ENCODE measurements at regions not wholly inside any gene's neighbourhood (a gene's known extent, or its start where the extent isn't known, plus 50 kb on each side); places are given as distances from the start of the nearest gene placed in this dataset.

- Histone ChIP-seq H3K9ac (ENCODE audit: insufficient read depth, low read length) (no peak overlapping the region), H4K20me1 (ENCODE audit: control insufficient read depth, extremely low read depth, insufficient read depth, low read length) (no peaks in the 10 kb centered on the region), H3K27ac (ENCODE audit: insufficient read depth, low read length) (no peak overlapping the region), H3K27me3 (ENCODE audit: control insufficient read depth, insufficient read depth, low read length) (no peaks in the 10 kb centered on the region), H2AFZ (ENCODE audit: low read length) (no peak overlapping the region), H3K4me3 (replicated peaks in 1 of 4; ENCODE audit: control extremely low read depth in 1 of 4, insufficient read depth in 1 of 4, low read depth in 3 of 4, low read length in 4 of 4) (no peak overlapping the region), H3K79me2 (ENCODE audit: control insufficient read depth, insufficient read depth, low read length) (no peaks in the 10 kb centered on the region), H3K4me1 (ENCODE audit: control insufficient read depth, extremely low read depth, insufficient read depth, low read length) (no peaks in the 10 kb centered on the region), H3K4me2 (ENCODE audit: extremely low read depth, insufficient read depth, low read length) (no peak overlapping the region), H3K36me3 (ENCODE audit: control insufficient read depth, insufficient read depth, low read length) (no peaks in the 10 kb centered on the region), H3K9me3 (ENCODE audit: control insufficient read depth, insufficient read depth, low read depth, low read length) (no peaks in the 10 kb centered on the region)
- no peak for DNase-seq (ENCODE audit: low read depth in 2 of 2)
- no peak for TF ChIP-seq EZH2 (IDR thresholded peaks at IDR 0.05; ENCODE audit: low read length, missing control alignments)
- no peak for TF ChIP-seq CTCF (conservative IDR thresholded peaks at IDR 0.05 in 1 of 2, IDR thresholded peaks at IDR 0.05 in 1 of 2; ENCODE audit: low read depth in 1 of 2, low read length in 2 of 2)
Measured at GRCh38 chr18:73476031-73476430, 608.2 kb upstream of the NETO1 start.

- TF ChIP-seq EZH2 (IDR thresholded peaks at IDR 0.05; ENCODE audit: low read length, missing control alignments) (no peak), CTCF (conservative IDR thresholded peaks at IDR 0.05 in 1 of 2, IDR thresholded peaks at IDR 0.05 in 1 of 2; ENCODE audit: low read depth in 1 of 2, low read length in 2 of 2) (no peak)
- DNase-seq (ENCODE audit: low read depth in 2 of 2) = peak; percentile 84 to 87
- Histone ChIP-seq H3K4me1 (ENCODE audit: control insufficient read depth, extremely low read depth, insufficient read depth, low read length) (no peaks in the 10 kb centered on the region), H3K27ac (ENCODE audit: insufficient read depth, low read length) (no peak overlapping the region), H3K9me3 (ENCODE audit: control insufficient read depth, insufficient read depth, low read depth, low read length) (no peaks in the 10 kb centered on the region), H3K9ac (ENCODE audit: insufficient read depth, low read length) (no peak overlapping the region), H3K79me2 (ENCODE audit: control insufficient read depth, insufficient read depth, low read length) (no peaks in the 10 kb centered on the region), H3K27me3 (ENCODE audit: control insufficient read depth, insufficient read depth, low read length) (no peaks in the 10 kb centered on the region), H2AFZ (ENCODE audit: low read length) (no peak overlapping the region), H4K20me1 (ENCODE audit: control insufficient read depth, extremely low read depth, insufficient read depth, low read length) (no peaks in the 10 kb centered on the region), H3K36me3 (ENCODE audit: control insufficient read depth, insufficient read depth, low read length) (no peaks in the 10 kb centered on the region), H3K4me3 (replicated peaks in 1 of 4; ENCODE audit: control extremely low read depth in 1 of 4, insufficient read depth in 1 of 4, low read depth in 3 of 4, low read length in 4 of 4) (no peak overlapping the region), H3K4me2 (ENCODE audit: extremely low read depth, insufficient read depth, low read length) (no peak overlapping the region)
Measured at GRCh38 chr18:73462092-73462491, 594.3 kb upstream of the NETO1 start.

GRCh38 chr18:73461780-73462059 lies 593.9 kb upstream of the NETO1 start:
- no peaks in the 10 kb centered on the region for H3K27me3 ChIP-seq (ENCODE audit: control insufficient read depth, insufficient read depth, low read length)

More at GRCh38 chr18:73461780-73462059, 593.9 kb upstream of the NETO1 start:
- H3K9me3 ChIP-seq (ENCODE audit: control insufficient read depth, insufficient read depth, low read depth, low read length) = no peaks in the 10 kb centered on the region
- H3K79me2 ChIP-seq (ENCODE audit: control insufficient read depth, insufficient read depth, low read length) = no peaks in the 10 kb centered on the region
- H4K20me1 ChIP-seq (ENCODE audit: control insufficient read depth, extremely low read depth, insufficient read depth, low read length) = no peaks in the 10 kb centered on the region
- TF ChIP-seq CTCF (conservative IDR thresholded peaks at IDR 0.05 in 1 of 2, IDR thresholded peaks at IDR 0.05 in 1 of 2; ENCODE audit: low read depth in 1 of 2, low read length in 2 of 2) (no peak), EZH2 (IDR thresholded peaks at IDR 0.05; ENCODE audit: low read length, missing control alignments) (no peak)
- no peak overlapping the region for H3K4me2 ChIP-seq (ENCODE audit: extremely low read depth, insufficient read depth, low read length)
- no peaks in the 10 kb centered on the region for H3K4me1 ChIP-seq (ENCODE audit: control insufficient read depth, extremely low read depth, insufficient read depth, low read length)
- no peak overlapping the region for H3K4me3 ChIP-seq (replicated peaks in 1 of 4; ENCODE audit: control extremely low read depth in 1 of 4, insufficient read depth in 1 of 4, low read depth in 3 of 4, low read length in 4 of 4)
- H2AFZ ChIP-seq (ENCODE audit: low read length) = no peak overlapping the region
- H3K27ac ChIP-seq (ENCODE audit: insufficient read depth, low read length) = no peak overlapping the region
- peak; percentile 7 to 45 for DNase-seq (ENCODE audit: low read depth in 2 of 2)
- H3K36me3 ChIP-seq (ENCODE audit: control insufficient read depth, insufficient read depth, low read length) = no peaks in the 10 kb centered on the region
- no peak overlapping the region for H3K9ac ChIP-seq (ENCODE audit: insufficient read depth, low read length)

Measured in fibroblast of lung (primary cell).